ENCODE measurements at regions not wholly inside any gene's neighbourhood (a gene's known extent, or its start where the extent isn't known, plus 50 kb on each side); places are given as distances from the start of the nearest gene placed in this dataset.

- no peak for TF ChIP-seq CTCF (IDR thresholded peaks at IDR 0.05)
- TF ChIP-seq POLR2A (IDR thresholded peaks at IDR 0.05), result no peak
- TF ChIP-seq EP300 (IDR thresholded peaks at IDR 0.05), result no peak
These were observed 325.3 kb upstream of the MYT1L start for GRCh38 chr2:2656115-2657011.
